Left ventricle myocardium superior (tissue), 1 donor: ENCODE measurements at regions not wholly inside any gene's neighbourhood (a gene's known extent, or its start where the extent isn't known, plus 50 kb on each side); places are given as distances from the start of the nearest gene placed in this dataset.
"Not testable (repeated sequence)": the region's sequence is repeated elsewhere in the genome, so short reads cannot be mapped to it uniquely, and the experiment has no call there.

Experiments used
- ATAC-seq: fragments of 200-7000 bp; cut with Tn5 transposase; one replicate; pipeline ENCODE4 v1.9.1; 2020; ENCODE audit warnings: mild to moderate bottlenecking, moderate library complexity
- DNase-seq: peaks from one replicate; pipeline ENCODE4 v3.0.0-alpha.2; 2020
- intact Hi-C: fragments of 100-400 bp; cut with micrococcal nuclease; formaldehyde crosslinking; loops from one replicate; pipeline ENCODE4 v1.11.0; 2022
- donor health status: DM: no; HTN: yes; CAD: no; lungs with severe emphysema.

DNA sequence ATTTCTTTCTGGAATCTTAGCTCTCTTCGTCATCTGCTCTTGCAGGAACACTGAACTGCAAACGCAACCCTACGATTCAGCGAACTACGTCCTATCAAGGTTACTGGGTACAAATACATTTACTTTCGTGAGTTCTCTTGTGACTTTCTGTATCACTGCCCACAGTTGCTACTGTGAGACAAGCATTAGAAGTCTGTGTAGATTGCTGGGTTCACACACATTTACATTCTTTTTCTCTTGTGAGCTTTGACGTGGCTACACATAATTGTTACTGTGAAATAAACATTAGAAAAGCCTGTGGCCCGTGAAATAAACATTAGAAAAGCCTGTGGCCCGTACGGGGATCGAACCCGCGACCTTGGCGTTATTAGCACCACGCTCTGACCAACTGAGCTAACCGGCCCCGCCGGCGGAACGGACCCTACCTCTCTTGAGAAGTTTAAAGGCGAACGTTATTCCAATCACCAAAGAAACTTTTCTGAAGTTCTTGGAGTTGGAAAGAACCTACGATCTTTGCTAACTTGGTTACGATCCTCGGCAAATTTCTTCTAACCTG is 61.2 kb upstream of the ZNF322 start:
- ATAC-seq, DNase-seq, intact Hi-C loops: not testable (repeated sequence)

GRCh38 chr6:26730019-26730766 is 70.6 kb upstream of the ZNF322 start:
- intact Hi-C loops, DNase-seq, ATAC-seq: not testable (repeated sequence)

- ATAC-seq, DNase-seq, intact Hi-C loops: not testable (repeated sequence)
Observed at GRCh38 chr6:26734776-26735472, 75.4 kb upstream of the ZNF322 start.

DNA sequence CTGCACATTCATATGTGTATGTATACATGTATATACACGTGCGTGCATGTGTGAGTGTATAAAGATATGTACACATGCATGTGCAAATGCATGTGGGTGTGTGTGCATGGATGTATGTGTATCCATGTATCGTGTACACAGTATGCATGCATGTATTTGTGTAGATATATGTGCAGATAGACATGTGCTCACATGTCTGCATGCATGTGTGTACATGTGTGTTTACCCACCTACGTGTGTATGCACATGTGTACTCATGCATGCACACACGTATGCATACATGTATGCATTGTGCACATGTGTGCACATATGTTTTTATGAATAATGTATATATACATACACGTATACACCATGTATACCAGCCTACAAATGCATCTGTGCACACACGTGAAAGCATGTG is 80.3 kb upstream of the ZNF322 start:
- intact Hi-C loops, result no loop called here
- no peak for DNase-seq

DNA sequence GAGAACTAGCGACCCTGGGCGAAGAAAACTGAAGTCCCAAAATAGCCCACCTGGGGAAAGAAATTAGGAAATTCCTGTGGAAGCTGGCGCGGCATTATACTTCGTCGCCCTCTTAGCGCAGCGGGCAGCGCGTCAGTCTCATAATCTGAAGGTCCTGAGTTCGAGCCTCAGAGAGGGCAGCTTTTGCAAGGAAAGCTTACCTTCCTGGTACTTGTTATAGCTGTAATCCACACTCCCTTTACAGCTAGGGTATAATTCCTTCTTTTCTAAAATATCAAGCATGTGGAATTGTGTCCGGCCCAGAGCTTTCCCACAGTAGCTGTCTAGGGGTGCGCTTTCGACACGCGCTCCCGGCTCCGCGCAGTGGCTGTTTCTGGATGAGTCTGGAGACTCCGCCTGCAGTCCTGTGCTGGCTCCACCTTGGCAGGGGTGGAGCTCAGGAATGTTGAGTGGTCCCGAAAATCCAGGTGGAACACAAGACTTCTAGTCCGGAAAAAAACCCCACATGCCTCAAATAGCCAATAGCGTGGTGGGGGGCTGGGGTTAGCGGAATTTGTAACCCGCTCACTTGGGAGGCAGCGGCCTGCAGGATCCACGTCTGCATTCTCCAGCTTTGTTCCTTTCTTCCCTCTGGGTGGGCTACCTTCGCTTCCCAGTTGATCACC is 83.7 kb upstream of the ZNF322 start:
- DNase-seq (no peak), ATAC-seq (no peak)
- intact Hi-C loops, result no loop called here

More for the DNA sequence above, 80.3 kb upstream of the ZNF322 start:
- no peak for ATAC-seq

DNA sequence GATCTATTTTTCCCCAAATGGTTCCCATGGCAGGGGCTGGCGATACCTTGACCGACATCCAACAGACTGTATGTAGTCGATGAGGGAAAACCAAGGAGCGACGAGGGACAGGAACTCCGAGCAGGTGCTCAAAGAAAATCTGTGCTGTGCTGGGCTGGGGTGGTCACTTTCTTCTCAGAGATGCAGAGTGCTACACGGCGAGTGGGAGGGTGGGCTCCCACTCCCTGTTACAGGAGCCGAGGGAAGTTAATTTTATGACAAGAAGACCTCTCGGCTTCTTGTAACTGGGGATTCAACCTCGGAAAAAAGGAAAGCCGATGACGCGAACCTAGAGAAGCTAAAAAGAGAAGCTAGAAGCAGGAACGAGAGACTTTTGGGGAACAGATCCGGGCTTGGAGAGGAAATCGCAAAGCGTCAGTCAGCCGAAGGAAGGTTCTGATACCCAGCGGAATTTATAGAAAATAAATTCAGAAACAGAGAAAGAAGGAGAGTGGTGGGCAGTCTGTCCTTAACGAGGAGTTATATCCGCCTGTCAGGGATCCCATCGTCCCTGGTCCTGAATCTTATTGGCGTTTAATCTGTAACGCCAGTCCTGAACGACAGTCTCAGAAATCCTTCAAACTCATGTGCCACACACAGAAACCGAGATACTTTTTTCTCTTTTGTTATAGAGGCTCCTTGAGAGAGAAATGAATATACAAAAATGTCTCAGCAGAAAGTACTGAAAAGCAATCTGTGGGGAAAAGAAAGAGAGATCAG is 84.6 kb upstream of the ZNF322 start:
- DNase-seq, result no peak
- intact Hi-C loops, result no loop called here
- no peak for ATAC-seq

- ATAC-seq, DNase-seq, intact Hi-C loops: not testable (repeated sequence)
Observed at GRCh38 chr6:26744837-26745282, 85.3 kb upstream of the ZNF322 start.

DNA sequence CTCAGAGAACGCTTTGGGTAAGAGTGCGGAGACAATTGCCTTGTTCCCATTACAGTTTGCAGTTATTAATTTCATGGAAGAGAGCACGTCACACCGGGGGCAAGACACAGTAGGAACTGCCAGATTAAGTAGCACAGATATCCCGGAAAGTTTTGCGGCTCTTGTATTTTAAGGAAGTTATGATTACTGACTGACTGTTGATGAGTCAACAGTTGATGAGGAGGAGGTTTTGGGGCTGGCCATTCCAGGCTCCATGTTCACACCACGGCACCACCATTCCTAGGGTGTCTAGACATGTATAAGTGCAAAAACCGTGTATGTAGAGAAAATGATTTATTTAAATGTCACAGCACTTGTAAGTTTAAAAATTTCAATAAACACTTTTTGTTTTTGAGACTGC is 86.4 kb upstream of the ZNF322 start:
- intact Hi-C loops, ATAC-seq, DNase-seq: not testable (repeated sequence)

- ATAC-seq, DNase-seq, intact Hi-C loops: not testable (repeated sequence)
Observed at GRCh38 chr6:26749126-26749758, 89.7 kb upstream of the ZNF322 start.

DNA sequence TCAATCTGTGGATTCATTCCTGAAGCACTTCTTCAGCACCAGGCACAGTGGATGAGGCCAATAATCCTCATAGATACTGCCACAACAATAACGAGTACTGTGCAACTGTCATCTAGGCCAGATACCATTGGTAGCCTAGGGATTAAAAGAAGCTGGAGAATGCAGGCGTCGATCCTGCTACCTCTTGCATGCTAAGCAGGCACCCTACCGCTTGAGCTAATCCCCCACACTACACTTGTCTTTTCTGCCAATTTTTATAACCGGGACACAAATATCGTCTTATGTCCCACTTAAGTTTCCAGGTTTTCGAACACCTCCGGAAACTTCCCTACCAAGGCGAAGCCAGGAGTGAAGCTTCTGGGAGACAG is 90.2 kb upstream of the ZNF322 start:
- DNase-seq, intact Hi-C loops, ATAC-seq: not testable (repeated sequence)

GRCh38 chr6:26754212-26754611 is 94.7 kb upstream of the ZNF322 start:
- intact Hi-C loops, result no loop called here
- DNase-seq (no peak), ATAC-seq (no peak)

GRCh38 chr6:26754801-26755200 is 95.3 kb upstream of the ZNF322 start:
- DNase-seq, ATAC-seq, intact Hi-C loops: not testable (repeated sequence)

- ATAC-seq, DNase-seq, intact Hi-C loops: not testable (repeated sequence)
Observed at GRCh38 chr6:26756067-26756805, 96.7 kb upstream of the ZNF322 start.

DNA sequence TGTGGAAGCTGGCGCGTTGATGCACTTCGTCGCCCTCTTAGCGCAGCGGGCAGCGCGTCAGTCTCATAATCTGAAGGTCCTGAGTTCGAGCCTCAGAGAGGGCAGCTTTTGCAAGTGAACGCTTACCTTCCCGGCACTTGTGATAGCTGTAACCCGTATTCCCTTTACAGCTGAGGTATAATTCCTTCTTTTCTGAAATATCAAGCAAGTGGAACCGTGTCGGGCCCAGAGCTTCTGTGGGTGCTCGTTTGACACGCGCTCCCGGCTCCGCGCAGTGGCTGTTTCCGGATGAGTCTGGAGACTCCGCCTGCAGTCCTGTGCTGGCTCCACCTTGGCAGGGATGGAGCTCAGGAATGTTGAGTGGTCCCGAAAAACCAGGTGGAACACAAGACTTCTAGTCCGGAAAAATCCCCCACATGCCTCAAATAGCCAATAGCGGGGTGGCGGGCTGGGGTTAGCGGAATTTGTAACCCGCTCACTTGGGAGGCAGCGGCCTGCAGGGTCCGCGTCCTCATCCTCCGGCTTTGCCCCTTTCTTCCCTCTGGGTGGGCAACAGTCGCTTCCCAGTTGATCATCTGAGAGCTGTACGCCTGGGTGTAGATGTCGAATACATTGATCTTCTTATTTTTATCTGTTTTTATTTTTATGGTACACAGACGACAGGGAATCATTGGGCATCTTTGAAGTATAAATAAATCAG is 106.8 kb upstream of the ZNF322 start:
- intact Hi-C loops, ATAC-seq: not testable (repeated sequence)

DNA sequence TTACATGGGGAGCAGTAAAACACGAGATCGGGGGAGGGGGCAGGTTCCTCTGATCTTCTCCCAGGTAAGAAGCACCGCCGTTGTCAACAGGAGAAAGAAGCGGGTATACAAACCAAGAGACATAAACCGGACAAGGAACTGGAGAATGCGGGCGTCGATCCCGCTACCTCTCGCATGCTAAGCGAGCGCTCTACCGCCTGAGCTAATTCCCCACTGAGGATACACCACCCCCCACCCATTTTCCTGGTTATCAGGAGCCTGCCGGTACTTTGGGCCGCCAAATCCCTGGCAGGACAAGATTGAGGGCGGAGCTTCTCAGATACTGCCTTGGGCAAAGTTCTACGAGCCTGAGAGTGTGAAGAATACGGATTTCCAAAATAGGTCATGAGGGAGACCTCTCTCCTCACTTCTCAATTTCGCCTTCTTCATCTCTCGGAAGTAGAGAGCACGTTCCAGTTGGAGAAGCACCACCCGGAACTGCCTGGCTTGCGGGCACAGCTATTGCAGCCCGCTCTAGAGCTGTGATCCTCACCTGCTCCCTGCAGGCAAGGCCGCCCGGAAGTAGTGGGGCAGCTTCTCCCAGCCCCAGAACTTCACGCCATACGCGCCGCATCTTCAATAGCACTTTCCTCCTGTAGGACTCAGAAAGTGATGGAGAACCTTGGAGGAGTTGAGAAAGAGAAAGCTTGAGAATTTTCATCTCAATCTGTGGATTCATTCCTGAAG is 111.6 kb upstream of the ZNF322 start:
- intact Hi-C loops, DNase-seq, ATAC-seq: not testable (repeated sequence)

More for the DNA sequence above, 106.8 kb upstream of the ZNF322 start:
- not testable (repeated sequence) for DNase-seq

DNA sequence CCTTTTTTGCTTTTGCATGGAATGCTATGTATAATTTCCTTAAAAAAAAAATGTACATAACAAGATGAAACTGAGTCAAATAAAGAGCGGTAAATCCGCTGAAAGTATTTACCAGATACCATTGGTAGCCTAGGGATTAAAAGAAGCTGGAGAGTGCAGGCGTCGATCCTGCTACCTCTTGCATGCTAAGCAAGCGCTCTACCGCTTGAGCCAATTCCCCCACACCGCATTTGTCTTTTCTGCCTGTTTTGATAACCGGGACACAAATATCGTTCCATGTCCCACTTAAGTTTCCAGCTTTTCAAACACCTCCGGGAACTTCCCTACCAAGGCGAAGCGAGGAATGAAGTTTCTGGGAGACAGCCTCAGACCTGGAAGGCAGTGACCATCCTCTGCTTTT is 113.9 kb upstream of the ZNF322 start:
- DNase-seq, ATAC-seq, intact Hi-C loops: not testable (repeated sequence)
